ENCODE measurements at regions not wholly inside any gene's neighbourhood (a gene's known extent, or its start where the extent isn't known, plus 50 kb on each side); places are given as distances from the start of the nearest gene placed in this dataset.

DNA sequence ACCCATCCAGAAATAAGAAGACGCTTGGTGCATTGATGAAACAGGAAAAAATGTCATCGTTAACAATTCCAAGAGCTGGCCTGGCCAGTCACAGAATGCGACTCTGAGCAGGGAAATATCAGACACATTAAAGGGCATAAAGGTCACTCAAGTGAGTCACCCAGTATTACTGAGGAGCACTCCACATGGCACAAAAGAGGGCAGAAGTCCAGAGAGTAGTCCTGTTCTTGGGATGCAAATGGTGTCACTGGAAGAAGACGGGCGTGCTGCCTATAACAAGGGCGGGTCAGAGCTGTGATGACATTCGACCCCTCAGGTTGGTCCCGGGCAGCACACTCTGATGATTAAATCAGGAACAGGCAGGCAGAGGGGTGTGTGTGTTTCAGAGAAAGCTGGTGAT lies 720.3 kb downstream of the UQCRFS1 start:
- no peak overlapping the region for H3K4me3 Mint-ChIP-seq
- Histone ChIP-seq H2BK120ac (ENCODE audit: low read depth, low read length, poor library complexity, severe bottlenecking) (no peak overlapping the region), H2BK20ac (ENCODE audit: low read depth, low read length, poor library complexity, severe bottlenecking) (no peak overlapping the region), H3K9me3 (ENCODE audit: control insufficient read depth, low read depth, low read length) (no peaks in the 10 kb centered on the region), H3K27me3 (ENCODE audit: insufficient read depth, low read length) (no peaks in the 10 kb centered on the region), H2AFZ (ENCODE audit: low read length) (no peak overlapping the region), H3K18ac (ENCODE audit: insufficient read length, low read depth, low read length) (no peak overlapping the region), H3K79me1 (ENCODE audit: insufficient read depth, low read depth, low read length, poor library complexity, severe bottlenecking) (no peaks in the 10 kb centered on the region), H2BK5ac (ENCODE audit: insufficient read length, low read length) (no peak overlapping the region), H3K27ac (ENCODE audit: insufficient read length, low read depth, low read length) (no peak overlapping the region), H2AK5ac (ENCODE audit: insufficient read length, low read length) (no peak overlapping the region), H3K4me1 (ENCODE audit: insufficient read depth, low read length) (peaks cover 6% of the 10 kb centered on the region), H4K91ac (ENCODE audit: insufficient read length, low read depth, low read length) (no peak overlapping the region), H3K56ac (ENCODE audit: insufficient read length, low read depth, low read length) (no peak overlapping the region), H3K79me2 (ENCODE audit: insufficient read depth, low read length) (no peaks in the 10 kb centered on the region), H4K8ac (replicated peaks; ENCODE audit: insufficient read length, low read depth, low read length) (no peak overlapping the region), H2BK12ac (ENCODE audit: insufficient read length, low read depth, low read length) (no peak overlapping the region), H3T11ph (ENCODE audit: low read length) (no peak overlapping the region), H3K4ac (ENCODE audit: low read depth, low read length) (no peak overlapping the region), H4K20me1 (ENCODE audit: control insufficient read depth, insufficient read depth, insufficient read length) (no peaks in the 10 kb centered on the region), H3K4me2 (ENCODE audit: insufficient read depth, insufficient read length, low read length) (no peak overlapping the region), H3K14ac (ENCODE audit: insufficient read depth, low read length) (no peak overlapping the region), H3K23me2 (ENCODE audit: insufficient read length, low read depth, low read length, poor library complexity, severe bottlenecking) (no peaks in the 10 kb centered on the region), H4K5ac (ENCODE audit: insufficient read length, low read depth, low read length) (no peak overlapping the region), H3K23ac (ENCODE audit: insufficient read length, low read depth, low read length) (no peak overlapping the region), H3K9ac (ENCODE audit: extremely low read depth, insufficient read length, low read length) (no peak overlapping the region), H2BK15ac (ENCODE audit: low read depth, low read length) (no peak overlapping the region)
- H3K36me3 Mint-ChIP-seq (ENCODE audit: insufficient read depth in 1 of 3, low read depth in 3 of 3) = no peaks in the 10 kb centered on the region
- no peak for DNase-seq
- TF ChIP-seq, protein P1, sequence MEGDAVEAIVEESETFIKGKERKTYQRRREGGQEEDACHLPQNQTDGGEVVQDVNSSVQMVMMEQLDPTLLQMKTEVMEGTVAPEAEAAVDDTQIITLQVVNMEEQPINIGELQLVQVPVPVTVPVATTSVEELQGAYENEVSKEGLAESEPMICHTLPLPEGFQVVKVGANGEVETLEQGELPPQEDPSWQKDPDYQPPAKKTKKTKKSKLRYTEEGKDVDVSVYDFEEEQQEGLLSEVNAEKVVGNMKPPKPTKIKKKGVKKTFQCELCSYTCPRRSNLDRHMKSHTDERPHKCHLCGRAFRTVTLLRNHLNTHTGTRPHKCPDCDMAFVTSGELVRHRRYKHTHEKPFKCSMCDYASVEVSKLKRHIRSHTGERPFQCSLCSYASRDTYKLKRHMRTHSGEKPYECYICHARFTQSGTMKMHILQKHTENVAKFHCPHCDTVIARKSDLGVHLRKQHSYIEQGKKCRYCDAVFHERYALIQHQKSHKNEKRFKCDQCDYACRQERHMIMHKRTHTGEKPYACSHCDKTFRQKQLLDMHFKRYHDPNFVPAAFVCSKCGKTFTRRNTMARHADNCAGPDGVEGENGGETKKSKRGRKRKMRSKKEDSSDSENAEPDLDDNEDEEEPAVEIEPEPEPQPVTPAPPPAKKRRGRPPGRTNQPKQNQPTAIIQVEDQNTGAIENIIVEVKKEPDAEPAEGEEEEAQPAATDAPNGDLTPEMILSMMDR (conservative IDR thresholded peaks at IDR 0.05) = no peak
- H3K27ac Mint-ChIP-seq = no peak overlapping the region; a peak in 1 of 7 replicates
- no CpG with 5 or more reads among the region's 8 CpGs for WGBS (ENCODE audit: extremely low coverage, insufficient read length, low lambda C conversion rate)
- peaks cover 44 to 50% of the 10 kb centered on the region in 2 experiments for H3K4me1 Mint-ChIP-seq
- no peaks in the 10 kb centered on the region; the same call in none of the 2 replicates for H3K27me3 Mint-ChIP-seq (ENCODE audit: low read depth)
- H3K9me3 Mint-ChIP-seq = no peaks in the 10 kb centered on the region; a peak in 1 of 5 replicates
